ENCODE measurements at regions not wholly inside any gene's neighbourhood (a gene's known extent, or its start where the extent isn't known, plus 50 kb on each side); places are given as distances from the start of the nearest gene placed in this dataset.

DNA sequence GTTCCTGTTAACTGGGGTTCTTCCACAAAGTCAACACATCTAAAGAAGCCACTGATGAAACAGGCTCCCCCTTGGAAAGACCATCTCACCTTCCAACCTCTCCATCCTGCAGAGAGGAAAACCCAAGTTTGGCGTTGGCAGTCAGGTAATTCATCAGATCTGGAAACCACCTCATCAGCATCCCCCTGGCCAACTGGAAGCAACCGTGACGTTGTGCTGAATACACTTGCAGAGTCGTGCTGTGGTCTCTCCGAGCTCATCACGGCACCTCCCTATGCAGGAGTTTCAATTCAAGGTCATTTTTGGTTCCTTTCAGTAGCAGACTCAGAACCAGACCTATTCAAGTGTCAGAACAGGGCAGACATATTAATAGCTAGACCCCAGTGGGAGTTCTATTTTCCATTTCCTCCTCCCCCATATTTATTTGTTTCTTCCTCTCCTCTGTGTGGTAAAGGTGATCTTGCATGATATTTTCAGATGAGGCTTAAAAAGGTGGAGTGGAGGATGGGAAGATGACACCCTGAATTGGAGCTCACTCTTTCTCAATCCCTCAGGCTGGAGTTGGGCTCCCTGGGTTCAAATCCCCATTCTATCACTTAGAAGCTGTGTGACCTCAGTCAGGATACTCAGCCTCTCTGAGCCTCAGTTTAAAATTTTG is 149.1 kb upstream of the ADO start:
- no peak overlapping the region for H3K27ac ChIP-seq (ENCODE audit: low read depth, low read length)
- no peak overlapping the region for H3K4me3 ChIP-seq (ENCODE audit: low read length)
- H3K36me3 ChIP-seq (ENCODE audit: insufficient read depth, low read length), result no peaks in the 10 kb centered on the region
- ChIA-PET POLR2A (interaction anchor here (0.6 kb wide), 1 partner anchor 26 kb away, joined by 3 read pairs; no protein-coding TSS in a partner anchor), CTCF (interaction anchor here (1.4 kb wide), 1 partner anchor 18 kb away, joined by 3 read pairs; no protein-coding TSS in a partner anchor)
- no peak overlapping the region for H3K27ac Mint-ChIP-seq
- no peaks in the 10 kb centered on the region for H3K4me1 ChIP-seq (ENCODE audit: insufficient read depth, low read length)
- peaks cover 0 to 3% of the 10 kb centered on the region in 2 donors for H3K27me3 Mint-ChIP-seq
- H3K4me3 Mint-ChIP-seq, result no peak overlapping the region
- H3K4me1 Mint-ChIP-seq, result peaks cover 8 to 17% (median 15%) of the 10 kb centered on the region in 3 donors
- H3K9me3 ChIP-seq (ENCODE audit: low read length), result no peaks in the 10 kb centered on the region
- no peak for DNase-seq
- H3K27me3 ChIP-seq (ENCODE audit: insufficient read depth, low read length, poor library complexity, severe bottlenecking), result no peaks in the 10 kb centered on the region
- H3K36me3 Mint-ChIP-seq, result no peaks in the 10 kb centered on the region
- H3K9me3 Mint-ChIP-seq, result no peaks in the 10 kb centered on the region

GRCh38 chr10:62657244-62657835 is 147.2 kb upstream of the ADO start:
- Histone ChIP-seq H3K4me1 (ENCODE audit: insufficient read depth, low read length) (no peaks in the 10 kb centered on the region), H3K27ac (ENCODE audit: low read depth, low read length) (no peak overlapping the region), H3K4me3 (ENCODE audit: low read length) (no peak overlapping the region), H3K27me3 (ENCODE audit: insufficient read depth, low read length, poor library complexity, severe bottlenecking) (no peaks in the 10 kb centered on the region), H3K36me3 (ENCODE audit: insufficient read depth, low read length) (no peaks in the 10 kb centered on the region), H3K9me3 (ENCODE audit: low read length) (no peaks in the 10 kb centered on the region)
- Mint-ChIP-seq H3K4me1 (peaks cover 8 to 17% (median 15%) of the 10 kb centered on the region in 3 donors), H3K27me3 (peaks cover 0 to 3% of the 10 kb centered on the region in 2 donors), H3K27ac (no peak overlapping the region), H3K4me3 (no peak overlapping the region), H3K36me3 (no peaks in the 10 kb centered on the region), H3K9me3 (no peaks in the 10 kb centered on the region)
- ChIA-PET POLR2A (no interaction called here), CTCF (interaction anchor here (1.2 kb wide), 1 partner anchor 161 kb away, joined by 3 read pairs; no protein-coding TSS in a partner anchor)
- no peak for DNase-seq

DNA sequence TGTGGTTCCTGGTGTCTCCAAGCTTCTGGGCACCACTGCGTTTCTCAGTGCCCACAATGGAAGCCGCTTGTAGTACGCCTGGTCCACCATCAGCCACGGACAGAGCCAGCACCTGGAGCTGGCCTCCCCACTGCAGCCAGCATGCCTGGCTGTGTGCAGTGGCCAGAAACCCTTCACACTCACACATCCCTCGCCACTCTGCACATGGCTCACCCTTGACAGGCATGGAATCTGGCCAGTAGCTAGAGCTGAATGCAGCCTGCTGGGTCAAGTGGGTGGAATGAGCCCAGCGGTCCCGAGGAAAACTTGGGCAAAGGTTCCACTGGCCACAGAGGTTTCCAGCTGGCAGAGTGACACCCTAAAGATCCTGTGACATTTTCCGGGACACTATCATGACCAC is 146.0 kb upstream of the ADO start:
- no peaks in the 10 kb centered on the region for H3K36me3 Mint-ChIP-seq
- H3K27me3 Mint-ChIP-seq, result peaks cover 0 to 2% of the 10 kb centered on the region in 2 donors
- Histone ChIP-seq H3K36me3 (ENCODE audit: insufficient read depth, low read length) (no peaks in the 10 kb centered on the region), H3K4me1 (ENCODE audit: insufficient read depth, low read length) (no peaks in the 10 kb centered on the region), H3K4me3 (ENCODE audit: low read length) (no peak overlapping the region), H3K9me3 (ENCODE audit: low read length) (no peaks in the 10 kb centered on the region), H3K27ac (ENCODE audit: low read depth, low read length) (no peak overlapping the region), H3K27me3 (ENCODE audit: insufficient read depth, low read length, poor library complexity, severe bottlenecking) (no peaks in the 10 kb centered on the region)
- no peak overlapping the region for H3K27ac Mint-ChIP-seq
- no peaks in the 10 kb centered on the region for H3K9me3 Mint-ChIP-seq
- peaks cover 8 to 17% (median 15%) of the 10 kb centered on the region in 3 donors for H3K4me1 Mint-ChIP-seq
- H3K4me3 Mint-ChIP-seq, result no peak overlapping the region
- ChIA-PET CTCF (no interaction called here), POLR2A (no interaction called here)
- no peak for DNase-seq

GRCh38 chr10:62661143-62661542 is 143.4 kb upstream of the ADO start:
- peaks cover 6 to 12% (median 9%) of the 10 kb centered on the region in 3 donors for H3K4me1 Mint-ChIP-seq
- POLR2A ChIA-PET, result no interaction called here
- Histone ChIP-seq H3K4me1 (ENCODE audit: insufficient read depth, low read length) (no peaks in the 10 kb centered on the region), H3K27me3 (ENCODE audit: insufficient read depth, low read length, poor library complexity, severe bottlenecking) (no peaks in the 10 kb centered on the region), H3K36me3 (ENCODE audit: insufficient read depth, low read length) (no peaks in the 10 kb centered on the region), H3K27ac (ENCODE audit: low read depth, low read length) (no peak overlapping the region), H3K4me3 (ENCODE audit: low read length) (no peak overlapping the region), H3K9me3 (ENCODE audit: low read length) (no peaks in the 10 kb centered on the region)
- no peak for DNase-seq
- CTCF ChIA-PET, result no interaction called here
- H3K27ac Mint-ChIP-seq, result peak overlapping the region in 1 of 8 donors; percentile 2
- H3K9me3 Mint-ChIP-seq, result no peaks in the 10 kb centered on the region
- H3K27me3 Mint-ChIP-seq, result peaks cover 0 to 2% of the 10 kb centered on the region in 2 donors
- H3K4me3 Mint-ChIP-seq, result no peak overlapping the region
- no peaks in the 10 kb centered on the region for H3K36me3 Mint-ChIP-seq

GRCh38 chr10:62662486-62662885 is 142.0 kb upstream of the ADO start:
- Histone ChIP-seq H3K27me3 (ENCODE audit: insufficient read depth, low read length, poor library complexity, severe bottlenecking) (no peaks in the 10 kb centered on the region), H3K4me3 (ENCODE audit: low read length) (no peak overlapping the region), H3K36me3 (ENCODE audit: insufficient read depth, low read length) (no peaks in the 10 kb centered on the region), H3K9me3 (ENCODE audit: low read length) (no peaks in the 10 kb centered on the region), H3K27ac (ENCODE audit: low read depth, low read length) (no peak overlapping the region), H3K4me1 (ENCODE audit: insufficient read depth, low read length) (no peaks in the 10 kb centered on the region)
- no peak overlapping the region for H3K27ac Mint-ChIP-seq
- no peak for DNase-seq
- no peaks in the 10 kb centered on the region for H3K36me3 Mint-ChIP-seq
- no peaks in the 10 kb centered on the region for H3K27me3 Mint-ChIP-seq
- CTCF ChIA-PET, result no interaction called here
- H3K4me1 Mint-ChIP-seq, result peaks cover 6 to 12% (median 9%) of the 10 kb centered on the region in 3 donors
- H3K4me3 Mint-ChIP-seq, result no peak overlapping the region
- POLR2A ChIA-PET, result no interaction called here
- H3K9me3 Mint-ChIP-seq, result no peaks in the 10 kb centered on the region

GRCh38 chr10:62665771-62666170 is 138.7 kb upstream of the ADO start:
- Histone ChIP-seq H3K27me3 (ENCODE audit: insufficient read depth, low read length, poor library complexity, severe bottlenecking) (no peaks in the 10 kb centered on the region), H3K9me3 (ENCODE audit: low read length) (no peaks in the 10 kb centered on the region), H3K4me3 (ENCODE audit: low read length) (no peak overlapping the region), H3K27ac (ENCODE audit: low read depth, low read length) (no peak overlapping the region), H3K36me3 (ENCODE audit: insufficient read depth, low read length) (no peaks in the 10 kb centered on the region), H3K4me1 (ENCODE audit: insufficient read depth, low read length) (no peaks in the 10 kb centered on the region)
- Mint-ChIP-seq H3K4me3 (no peak overlapping the region), H3K9me3 (no peaks in the 10 kb centered on the region), H3K27ac (no peak overlapping the region), H3K27me3 (no peaks in the 10 kb centered on the region), H3K4me1 (peaks cover 18 to 20% (median 19%) of the 10 kb centered on the region in 3 donors), H3K36me3 (no peaks in the 10 kb centered on the region)
- ChIA-PET CTCF (no interaction called here), POLR2A (no interaction called here)
- DNase-seq, result no peak

DNA sequence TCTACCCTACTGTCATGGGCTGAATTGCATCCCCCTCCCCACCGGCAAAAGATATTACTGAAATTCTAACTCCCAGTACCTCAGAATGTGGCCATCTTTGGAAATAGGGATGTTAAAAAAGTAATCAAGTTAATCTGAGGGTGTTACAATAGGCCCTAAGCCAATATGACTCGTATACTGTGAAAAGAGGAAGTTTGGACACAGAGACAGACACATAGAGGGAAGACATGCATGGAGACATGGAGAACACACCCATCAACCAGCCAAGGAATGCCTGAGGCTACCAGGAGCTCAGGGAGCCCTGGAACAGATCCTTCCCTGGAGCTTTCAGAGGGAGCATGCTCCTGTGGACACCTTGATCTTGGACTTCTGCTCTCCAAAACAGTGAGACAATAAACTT is 138.2 kb upstream of the ADO start:
- Histone ChIP-seq H3K9me3 (ENCODE audit: low read length) (no peaks in the 10 kb centered on the region), H3K27me3 (ENCODE audit: insufficient read depth, low read length, poor library complexity, severe bottlenecking) (no peaks in the 10 kb centered on the region), H3K27ac (ENCODE audit: low read depth, low read length) (no peak overlapping the region), H3K4me1 (ENCODE audit: insufficient read depth, low read length) (no peaks in the 10 kb centered on the region), H3K36me3 (ENCODE audit: insufficient read depth, low read length) (no peaks in the 10 kb centered on the region), H3K4me3 (ENCODE audit: low read length) (no peak overlapping the region)
- DNase-seq, result no peak
- no peaks in the 10 kb centered on the region for H3K9me3 Mint-ChIP-seq
- H3K27me3 Mint-ChIP-seq, result no peaks in the 10 kb centered on the region
- ChIA-PET CTCF (no interaction called here), POLR2A (no interaction called here)
- H3K27ac Mint-ChIP-seq, result no peak overlapping the region
- no peak overlapping the region for H3K4me3 Mint-ChIP-seq
- H3K4me1 Mint-ChIP-seq, result peaks cover 23 to 25% (median 24%) of the 10 kb centered on the region in 3 donors
- no peaks in the 10 kb centered on the region for H3K36me3 Mint-ChIP-seq

GRCh38 chr10:62669341-62669740 is 135.2 kb upstream of the ADO start:
- no peak overlapping the region for H3K27ac ChIP-seq (ENCODE audit: low read depth, low read length)
- no peaks in the 10 kb centered on the region for H3K36me3 Mint-ChIP-seq
- H3K36me3 ChIP-seq (ENCODE audit: insufficient read depth, low read length), result no peaks in the 10 kb centered on the region
- POLR2A ChIA-PET, result no interaction called here
- H3K27me3 ChIP-seq (ENCODE audit: insufficient read depth, low read length, poor library complexity, severe bottlenecking), result no peaks in the 10 kb centered on the region
- DNase-seq, result no peak
- no peaks in the 10 kb centered on the region for H3K27me3 Mint-ChIP-seq
- H3K4me3 ChIP-seq (ENCODE audit: low read length), result no peak overlapping the region
- no peaks in the 10 kb centered on the region for H3K9me3 Mint-ChIP-seq
- CTCF ChIA-PET, result interaction anchor here (1.4 kb wide), 1 partner anchor 16 kb away, joined by 4 read pairs; no protein-coding TSS in a partner anchor
- no peaks in the 10 kb centered on the region for H3K4me1 ChIP-seq (ENCODE audit: insufficient read depth, low read length)
- peak overlapping the region in 1 of 8 donors; percentile 33 for H3K27ac Mint-ChIP-seq
- H3K9me3 ChIP-seq (ENCODE audit: low read length), result no peaks in the 10 kb centered on the region
- peaks cover 26 to 32% (median 27%) of the 10 kb centered on the region in 3 donors for H3K4me1 Mint-ChIP-seq
- no peak overlapping the region for H3K4me3 Mint-ChIP-seq
